Esophagus muscularis mucosa (tissue), 3 donors: ENCODE measurements at regions not wholly inside any gene's neighbourhood (a gene's known extent, or its start where the extent isn't known, plus 50 kb on each side); places are given as distances from the start of the nearest gene placed in this dataset.

Experiments used
- POLR2A ChIP-seq: fragments of 450-650 bp; IDR thresholded peaks from one replicate; pipeline ENCODE4 v1.6.1; 2017; ENCODE audit warnings: antibody characterized with exemption, moderate library complexity, mild to moderate bottlenecking, low read depth
- TF ChIP-seq, protein P1 (sequence below), 3 experiments: fragments of 200-600 bp in 2 of 3; fragments of 450-650 bp in 1 of 3; sonication (generic) in 2 of 3; IDR thresholded peaks; one replicate each; pipeline ENCODE4 v1.5.1; 2017 to 2019; ENCODE audit warnings: antibody characterized with exemption in 3 of 3, mild to moderate bottlenecking in 2 of 3, moderate library complexity in 1 of 3

DNA sequence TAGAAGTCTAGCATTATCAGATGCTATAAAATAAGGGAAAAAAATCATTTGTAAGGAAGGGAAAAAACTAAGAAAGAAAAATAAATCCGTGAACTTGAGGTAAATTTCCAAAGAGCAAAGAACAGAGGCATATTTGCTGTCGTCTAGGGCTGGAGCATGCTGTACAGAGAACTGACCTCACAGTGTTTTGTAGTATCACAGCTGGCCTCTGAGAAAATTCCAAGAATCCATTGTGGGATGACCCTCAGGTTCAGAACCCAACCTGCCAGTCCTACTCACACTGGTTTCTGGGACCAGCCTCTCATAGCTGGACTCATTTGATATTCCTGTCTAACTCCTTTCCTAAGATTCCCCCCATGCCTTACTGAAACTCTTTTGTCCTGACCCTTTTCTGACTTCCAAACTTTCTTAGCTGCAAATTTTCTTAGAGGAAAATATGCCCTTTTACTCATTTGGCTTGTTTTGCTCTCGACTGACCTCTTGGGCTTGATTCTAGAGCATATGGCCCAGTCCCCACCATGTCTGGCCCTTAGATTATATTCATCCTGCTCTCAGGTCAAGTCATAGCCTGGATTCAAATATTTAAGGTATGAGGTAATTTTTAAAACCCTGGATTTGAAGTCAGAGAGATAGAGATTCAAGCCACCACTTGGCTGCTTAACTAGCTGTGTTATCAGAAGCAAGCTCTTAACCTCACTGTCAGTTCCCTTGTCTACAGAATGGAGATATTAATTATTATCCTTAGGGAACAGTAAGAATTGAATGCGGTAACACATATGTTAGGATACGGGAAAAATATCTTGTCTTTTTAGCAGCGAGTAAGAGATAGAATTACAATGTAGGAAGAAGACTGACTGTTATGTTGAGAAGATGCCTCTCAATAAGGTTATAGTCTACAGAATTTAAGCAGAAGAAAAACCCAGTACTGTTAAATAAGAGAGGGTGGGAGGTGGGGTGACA is 89.7 kb upstream of the KCNA4 start:
- TF ChIP-seq POLR2A: no peak
- TF ChIP-seq, protein P1, sequence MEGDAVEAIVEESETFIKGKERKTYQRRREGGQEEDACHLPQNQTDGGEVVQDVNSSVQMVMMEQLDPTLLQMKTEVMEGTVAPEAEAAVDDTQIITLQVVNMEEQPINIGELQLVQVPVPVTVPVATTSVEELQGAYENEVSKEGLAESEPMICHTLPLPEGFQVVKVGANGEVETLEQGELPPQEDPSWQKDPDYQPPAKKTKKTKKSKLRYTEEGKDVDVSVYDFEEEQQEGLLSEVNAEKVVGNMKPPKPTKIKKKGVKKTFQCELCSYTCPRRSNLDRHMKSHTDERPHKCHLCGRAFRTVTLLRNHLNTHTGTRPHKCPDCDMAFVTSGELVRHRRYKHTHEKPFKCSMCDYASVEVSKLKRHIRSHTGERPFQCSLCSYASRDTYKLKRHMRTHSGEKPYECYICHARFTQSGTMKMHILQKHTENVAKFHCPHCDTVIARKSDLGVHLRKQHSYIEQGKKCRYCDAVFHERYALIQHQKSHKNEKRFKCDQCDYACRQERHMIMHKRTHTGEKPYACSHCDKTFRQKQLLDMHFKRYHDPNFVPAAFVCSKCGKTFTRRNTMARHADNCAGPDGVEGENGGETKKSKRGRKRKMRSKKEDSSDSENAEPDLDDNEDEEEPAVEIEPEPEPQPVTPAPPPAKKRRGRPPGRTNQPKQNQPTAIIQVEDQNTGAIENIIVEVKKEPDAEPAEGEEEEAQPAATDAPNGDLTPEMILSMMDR (IDR thresholded peaks at IDR 0.05): no peak
